ENCODE measurements at regions not wholly inside any gene's neighbourhood (a gene's known extent, or its start where the extent isn't known, plus 50 kb on each side); places are given as distances from the start of the nearest gene placed in this dataset.
"Not testable (repeated sequence)": the region's sequence is repeated elsewhere in the genome, so short reads cannot be mapped to it uniquely, and the experiment has no call there.

GRCh38 chr16:51839727-51840462, 688.8 kb upstream of the SALL1 start:
- H3K27ac ChIP-seq (ENCODE audit: low read length) = no peak overlapping the region
- no peak overlapping the region for H3K9ac ChIP-seq (ENCODE audit: low read length in 2 of 2)
- H3K4me3 ChIP-seq (ENCODE audit: low read length in 2 of 2) = no peak overlapping the region
- H3K36me3 ChIP-seq (ENCODE audit: control insufficient read depth in 2 of 2, insufficient read depth in 2 of 2, low read length in 2 of 2) = no peaks in the 10 kb centered on the region
- no peaks in the 10 kb centered on the region for H3K9me3 ChIP-seq (ENCODE audit: control insufficient read depth in 2 of 2, low read length in 2 of 2)
- no peaks in the 10 kb centered on the region for H3K27me3 ChIP-seq (ENCODE audit: control insufficient read depth in 1 of 2, insufficient read depth in 2 of 2, low read length in 2 of 2)
- H3K4me1 ChIP-seq (ENCODE audit: control insufficient read depth, insufficient read depth, low read length) = no peaks in the 10 kb centered on the region

- Histone ChIP-seq H3K9me3 (ENCODE audit: control insufficient read depth in 2 of 2, low read length in 2 of 2) (no peaks in the 10 kb centered on the region), H3K4me1 (ENCODE audit: control insufficient read depth, insufficient read depth, low read length) (no peaks in the 10 kb centered on the region), H3K9ac (ENCODE audit: low read length in 2 of 2) (no peak overlapping the region), H3K27ac (ENCODE audit: low read length) (no peak overlapping the region), H3K27me3 (ENCODE audit: control insufficient read depth in 1 of 2, insufficient read depth in 2 of 2, low read length in 2 of 2) (no peaks in the 10 kb centered on the region), H3K36me3 (ENCODE audit: control insufficient read depth in 2 of 2, insufficient read depth in 2 of 2, low read length in 2 of 2) (no peaks in the 10 kb centered on the region), H3K4me3 (ENCODE audit: low read length in 2 of 2) (no peak overlapping the region)
These were observed 683.7 kb upstream of the SALL1 start for GRCh38 chr16:51834794-51835193.

GRCh38 chr16:51834133-51834532, 683.1 kb upstream of the SALL1 start:
- Histone ChIP-seq H3K27ac (ENCODE audit: low read length) (no peak overlapping the region), H3K9me3 (ENCODE audit: control insufficient read depth in 2 of 2, low read length in 2 of 2) (no peaks in the 10 kb centered on the region), H3K9ac (ENCODE audit: low read length in 2 of 2) (no peak overlapping the region), H3K4me3 (ENCODE audit: low read length in 2 of 2) (no peak overlapping the region), H3K36me3 (ENCODE audit: control insufficient read depth in 2 of 2, insufficient read depth in 2 of 2, low read length in 2 of 2) (no peaks in the 10 kb centered on the region), H3K4me1 (ENCODE audit: control insufficient read depth, insufficient read depth, low read length) (no peaks in the 10 kb centered on the region), H3K27me3 (ENCODE audit: control insufficient read depth in 1 of 2, insufficient read depth in 2 of 2, low read length in 2 of 2) (no peaks in the 10 kb centered on the region)

- Histone ChIP-seq H3K4me1 (ENCODE audit: control insufficient read depth, insufficient read depth, low read length) (no peaks in the 10 kb centered on the region), H3K36me3 (ENCODE audit: control insufficient read depth in 2 of 2, insufficient read depth in 2 of 2, low read length in 2 of 2) (no peaks in the 10 kb centered on the region), H3K27ac (ENCODE audit: low read length) (no peak overlapping the region), H3K4me3 (ENCODE audit: low read length in 2 of 2) (no peak overlapping the region), H3K9ac (ENCODE audit: low read length in 2 of 2) (no peak overlapping the region), H3K27me3 (ENCODE audit: control insufficient read depth in 1 of 2, insufficient read depth in 2 of 2, low read length in 2 of 2) (no peaks in the 10 kb centered on the region), H3K9me3 (ENCODE audit: control insufficient read depth in 2 of 2, low read length in 2 of 2) (no peaks in the 10 kb centered on the region)
These were observed 680.7 kb upstream of the SALL1 start for GRCh38 chr16:51831595-51832367.

- H3K27me3 ChIP-seq (ENCODE audit: control insufficient read depth in 1 of 2, insufficient read depth in 2 of 2, low read length in 2 of 2); H3K9me3 ChIP-seq (ENCODE audit: control insufficient read depth in 2 of 2, low read length in 2 of 2); H3K4me1 ChIP-seq (ENCODE audit: control insufficient read depth, insufficient read depth, low read length); H3K36me3 ChIP-seq (ENCODE audit: control insufficient read depth in 2 of 2, insufficient read depth in 2 of 2, low read length in 2 of 2); H3K9ac ChIP-seq (ENCODE audit: low read length in 2 of 2); H3K4me3 ChIP-seq (ENCODE audit: low read length in 2 of 2); H3K27ac ChIP-seq (ENCODE audit: low read length): not testable (repeated sequence)
These were observed 680.0 kb upstream of the SALL1 start for GRCh38 chr16:51831034-51831433.

- H3K9ac ChIP-seq (ENCODE audit: low read length in 2 of 2) = no peak overlapping the region
- no peaks in the 10 kb centered on the region for H3K36me3 ChIP-seq (ENCODE audit: control insufficient read depth in 2 of 2, insufficient read depth in 2 of 2, low read length in 2 of 2)
- H3K27me3 ChIP-seq (ENCODE audit: control insufficient read depth in 1 of 2, insufficient read depth in 2 of 2, low read length in 2 of 2) = no peaks in the 10 kb centered on the region
- no peak overlapping the region for H3K4me3 ChIP-seq (ENCODE audit: low read length in 2 of 2)
- H3K27ac ChIP-seq (ENCODE audit: low read length) = no peak overlapping the region
- H3K4me1 ChIP-seq (ENCODE audit: control insufficient read depth, insufficient read depth, low read length) = no peaks in the 10 kb centered on the region
- no peaks in the 10 kb centered on the region for H3K9me3 ChIP-seq (ENCODE audit: control insufficient read depth in 2 of 2, low read length in 2 of 2)
These were observed 674.7 kb upstream of the SALL1 start for GRCh38 chr16:51825779-51826178.

GRCh38 chr16:51822471-51822870, 671.4 kb upstream of the SALL1 start:
- Histone ChIP-seq H3K27me3 (ENCODE audit: control insufficient read depth in 1 of 2, insufficient read depth in 2 of 2, low read length in 2 of 2) (no peaks in the 10 kb centered on the region), H3K4me3 (ENCODE audit: low read length in 2 of 2) (no peak overlapping the region), H3K4me1 (ENCODE audit: control insufficient read depth, insufficient read depth, low read length) (no peaks in the 10 kb centered on the region), H3K27ac (ENCODE audit: low read length) (no peak overlapping the region), H3K36me3 (ENCODE audit: control insufficient read depth in 2 of 2, insufficient read depth in 2 of 2, low read length in 2 of 2) (no peaks in the 10 kb centered on the region), H3K9ac (ENCODE audit: low read length in 2 of 2) (no peak overlapping the region), H3K9me3 (ENCODE audit: control insufficient read depth in 2 of 2, low read length in 2 of 2) (no peaks in the 10 kb centered on the region)

GRCh38 chr16:51821527-51821926, 670.5 kb upstream of the SALL1 start:
- Histone ChIP-seq H3K27me3 (ENCODE audit: control insufficient read depth in 1 of 2, insufficient read depth in 2 of 2, low read length in 2 of 2) (no peaks in the 10 kb centered on the region), H3K27ac (ENCODE audit: low read length) (no peak overlapping the region), H3K36me3 (ENCODE audit: control insufficient read depth in 2 of 2, insufficient read depth in 2 of 2, low read length in 2 of 2) (no peaks in the 10 kb centered on the region), H3K9ac (ENCODE audit: low read length in 2 of 2) (no peak overlapping the region), H3K4me1 (ENCODE audit: control insufficient read depth, insufficient read depth, low read length) (no peaks in the 10 kb centered on the region), H3K4me3 (ENCODE audit: low read length in 2 of 2) (no peak overlapping the region), H3K9me3 (ENCODE audit: control insufficient read depth in 2 of 2, low read length in 2 of 2) (no peaks in the 10 kb centered on the region)

- Histone ChIP-seq H3K36me3 (ENCODE audit: control insufficient read depth in 2 of 2, insufficient read depth in 2 of 2, low read length in 2 of 2) (no peaks in the 10 kb centered on the region), H3K27me3 (ENCODE audit: control insufficient read depth in 1 of 2, insufficient read depth in 2 of 2, low read length in 2 of 2) (no peaks in the 10 kb centered on the region), H3K4me1 (ENCODE audit: control insufficient read depth, insufficient read depth, low read length) (no peaks in the 10 kb centered on the region), H3K27ac (ENCODE audit: low read length) (no peak overlapping the region), H3K4me3 (ENCODE audit: low read length in 2 of 2) (no peak overlapping the region), H3K9ac (ENCODE audit: low read length in 2 of 2) (no peak overlapping the region), H3K9me3 (ENCODE audit: control insufficient read depth in 2 of 2, low read length in 2 of 2) (no peaks in the 10 kb centered on the region)
These were observed 669.1 kb upstream of the SALL1 start for GRCh38 chr16:51820176-51820575.

GRCh38 chr16:51818342-51818944, 667.4 kb upstream of the SALL1 start:
- Histone ChIP-seq H3K27me3 (ENCODE audit: control insufficient read depth in 1 of 2, insufficient read depth in 2 of 2, low read length in 2 of 2) (no peaks in the 10 kb centered on the region), H3K27ac (ENCODE audit: low read length) (no peak overlapping the region), H3K4me3 (ENCODE audit: low read length in 2 of 2) (no peak overlapping the region), H3K9ac (ENCODE audit: low read length in 2 of 2) (no peak overlapping the region), H3K9me3 (ENCODE audit: control insufficient read depth in 2 of 2, low read length in 2 of 2) (no peaks in the 10 kb centered on the region), H3K4me1 (ENCODE audit: control insufficient read depth, insufficient read depth, low read length) (no peaks in the 10 kb centered on the region), H3K36me3 (ENCODE audit: control insufficient read depth in 2 of 2, insufficient read depth in 2 of 2, low read length in 2 of 2) (no peaks in the 10 kb centered on the region)

GRCh38 chr16:51816929-51817328, 665.9 kb upstream of the SALL1 start:
- Histone ChIP-seq H3K27me3 (ENCODE audit: control insufficient read depth in 1 of 2, insufficient read depth in 2 of 2, low read length in 2 of 2) (no peaks in the 10 kb centered on the region), H3K27ac (ENCODE audit: low read length) (no peak overlapping the region), H3K9me3 (ENCODE audit: control insufficient read depth in 2 of 2, low read length in 2 of 2) (no peaks in the 10 kb centered on the region), H3K4me1 (ENCODE audit: control insufficient read depth, insufficient read depth, low read length) (no peaks in the 10 kb centered on the region), H3K9ac (ENCODE audit: low read length in 2 of 2) (no peak overlapping the region), H3K36me3 (ENCODE audit: control insufficient read depth in 2 of 2, insufficient read depth in 2 of 2, low read length in 2 of 2) (no peaks in the 10 kb centered on the region), H3K4me3 (ENCODE audit: low read length in 2 of 2) (no peak overlapping the region)

Measured in stomach smooth muscle (tissue), 2 donors.